GM19463 (cell line): ENCODE measurements at regions not wholly inside any gene's neighbourhood (a gene's known extent, or its start where the extent isn't known, plus 50 kb on each side); places are given as distances from the start of the nearest gene placed in this dataset.

ENCODE experiments used
- ATAC-seq: cut with Tn5 transposase; IDR thresholded peaks from one replicate; pipeline ENCODE4 v1.9.1; 2021; ENCODE audit warnings: mild to moderate bottlenecking, moderate library complexity; ENCODE audit not compliant: unreplicated experiment

DNA sequence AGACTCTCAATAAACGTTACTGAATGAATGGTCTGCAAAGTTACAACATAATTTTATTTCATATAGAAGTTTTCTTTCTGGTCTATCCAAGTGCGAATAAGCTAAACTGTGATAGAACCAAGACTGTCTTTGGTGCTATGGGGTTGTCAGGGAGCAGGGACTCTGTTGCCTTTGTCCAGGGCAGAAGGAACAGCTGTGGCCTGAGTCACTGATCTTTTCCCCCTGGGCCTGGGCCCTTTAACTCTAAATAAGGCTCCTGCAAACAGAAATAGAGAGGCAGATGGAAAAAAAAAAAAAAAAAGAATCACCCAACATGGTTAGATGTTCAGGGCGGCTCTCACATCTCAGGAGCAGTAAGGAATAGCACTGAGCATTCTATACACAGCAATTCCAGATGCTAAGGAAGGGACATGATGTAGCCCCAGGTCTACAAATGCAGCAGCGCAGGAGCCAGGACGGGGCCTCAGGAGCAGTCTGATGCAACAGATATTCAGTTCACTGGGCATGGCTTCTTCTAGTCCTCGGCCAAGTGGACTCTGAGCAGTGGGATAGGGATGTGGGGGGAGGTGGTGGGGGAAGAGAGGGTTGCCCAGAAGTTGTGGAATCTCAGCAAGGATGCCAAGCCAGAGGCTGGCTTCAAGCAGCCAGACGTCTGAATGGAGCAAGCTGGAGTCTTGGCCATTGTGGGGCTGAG, 247.1 kb upstream of the SIX2 start:
- ATAC-seq, result no peak

DNA sequence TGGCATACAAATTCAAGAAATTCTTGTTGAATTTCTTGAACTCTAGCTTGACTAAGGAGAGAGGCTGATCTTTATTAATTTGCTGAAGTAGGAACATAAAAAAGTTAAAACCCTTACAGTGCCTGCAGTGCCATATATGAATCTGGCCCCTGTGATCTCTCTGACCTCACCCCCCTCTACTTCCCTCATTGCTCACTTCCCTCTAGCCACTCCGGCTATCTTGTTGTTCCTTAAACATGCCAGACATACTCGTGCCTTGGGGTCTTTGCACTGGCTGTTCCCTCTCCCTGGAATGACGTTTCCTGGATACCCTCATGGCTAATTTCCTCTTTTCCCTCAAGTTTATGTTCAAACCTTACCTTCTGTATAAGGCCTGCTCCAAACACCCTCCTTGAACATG, 246.3 kb upstream of the SIX2 start:
- ATAC-seq, result no peak

DNA sequence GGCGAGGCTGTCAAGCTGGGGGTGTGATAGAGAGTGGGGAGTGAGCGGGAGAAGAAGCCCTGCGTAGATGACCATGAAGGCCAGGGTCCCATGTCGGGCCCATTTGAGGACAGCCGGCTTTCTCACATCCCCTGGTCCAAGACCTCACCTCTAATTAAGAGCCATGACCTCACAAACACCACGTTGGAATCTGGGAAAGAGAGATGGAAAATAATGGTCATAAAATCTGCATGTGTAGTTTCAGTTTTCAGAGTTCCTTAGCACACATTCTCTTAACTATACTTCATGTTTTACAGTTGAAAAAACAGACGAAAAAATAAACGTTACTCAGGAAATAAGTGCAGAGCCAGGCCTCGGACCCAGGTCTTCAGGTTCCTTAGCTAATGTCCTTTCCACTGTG, 244.8 kb upstream of the SIX2 start:
- ATAC-seq, result no peak

DNA sequence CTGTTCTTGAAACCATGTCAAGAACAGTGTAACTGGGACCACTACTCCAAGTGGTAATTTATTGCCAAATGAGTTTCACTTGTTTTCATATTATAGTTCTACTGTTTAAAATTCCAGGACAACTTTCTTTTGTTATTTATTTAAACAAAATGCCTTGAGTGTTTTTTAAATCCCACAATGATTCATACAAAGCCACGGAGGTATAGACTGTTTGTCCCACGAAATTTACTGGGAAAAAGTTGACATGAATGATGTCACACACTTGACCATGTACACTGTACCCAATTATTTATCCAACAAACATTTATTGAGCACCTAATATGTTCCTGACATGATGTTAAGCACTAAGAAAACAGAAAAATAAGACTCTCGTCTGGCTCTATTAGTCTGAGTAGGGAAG, 243.9 kb upstream of the SIX2 start:
- ATAC-seq, result no peak

DNA sequence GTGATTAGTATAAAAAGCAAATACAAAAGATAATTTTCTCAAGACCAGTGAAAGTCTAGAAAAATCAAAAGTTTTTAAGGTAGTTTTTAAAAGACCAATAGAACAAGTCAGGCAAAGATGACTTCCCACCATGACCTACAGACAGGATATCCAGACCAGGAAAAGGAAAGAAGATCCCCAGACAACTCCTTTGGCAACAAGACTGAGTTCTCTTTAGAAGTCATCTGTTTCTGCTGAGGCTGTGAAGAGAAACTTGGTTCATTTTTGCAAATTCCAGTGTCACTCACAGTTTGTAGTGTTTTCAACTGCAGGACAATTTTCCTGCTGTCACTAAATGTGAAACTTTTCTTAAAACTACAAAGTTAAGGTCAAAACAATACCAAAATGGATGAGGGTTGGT, 240.9 kb upstream of the SIX2 start:
- ATAC-seq, result no peak

DNA sequence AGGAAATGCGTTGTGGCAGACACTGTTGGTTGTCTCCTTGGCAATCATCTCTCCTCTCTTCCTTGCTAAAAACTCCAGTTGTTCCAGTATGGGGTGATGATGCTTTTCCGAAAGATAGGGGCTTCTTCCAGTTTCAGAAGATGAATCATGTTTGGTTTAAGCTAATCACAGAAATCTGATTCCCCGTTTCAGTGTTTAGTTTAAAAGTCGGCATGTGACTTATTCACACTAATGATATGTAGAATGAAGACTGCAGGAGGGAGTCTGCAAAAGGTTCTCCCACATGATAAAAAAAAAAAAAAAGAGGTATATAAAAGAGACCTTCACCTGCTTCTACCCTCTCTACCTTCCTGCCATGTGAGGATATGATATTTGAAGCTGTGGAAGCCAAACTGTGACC, 239.0 kb upstream of the SIX2 start:
- ATAC-seq, result no peak

DNA sequence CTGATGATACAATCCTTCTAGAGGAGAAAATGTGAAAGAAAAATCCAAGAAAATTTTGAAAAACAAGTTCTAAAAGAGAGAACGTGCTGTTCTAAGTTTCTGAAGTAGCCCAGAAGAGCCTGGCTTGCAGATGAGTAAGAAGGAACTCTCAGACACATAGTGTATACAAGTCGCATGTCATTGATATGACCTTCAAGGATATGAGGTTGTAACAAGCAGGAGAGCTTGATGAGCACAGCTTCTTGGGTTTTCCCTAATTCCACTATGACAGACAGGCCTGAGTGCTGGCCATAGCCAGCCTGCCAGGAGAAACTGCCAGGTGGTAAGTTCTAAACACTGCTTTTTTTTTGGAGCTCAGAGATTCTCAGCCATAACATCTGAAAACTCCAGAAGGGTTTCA, 235.7 kb upstream of the SIX2 start:
- no peak for ATAC-seq

DNA sequence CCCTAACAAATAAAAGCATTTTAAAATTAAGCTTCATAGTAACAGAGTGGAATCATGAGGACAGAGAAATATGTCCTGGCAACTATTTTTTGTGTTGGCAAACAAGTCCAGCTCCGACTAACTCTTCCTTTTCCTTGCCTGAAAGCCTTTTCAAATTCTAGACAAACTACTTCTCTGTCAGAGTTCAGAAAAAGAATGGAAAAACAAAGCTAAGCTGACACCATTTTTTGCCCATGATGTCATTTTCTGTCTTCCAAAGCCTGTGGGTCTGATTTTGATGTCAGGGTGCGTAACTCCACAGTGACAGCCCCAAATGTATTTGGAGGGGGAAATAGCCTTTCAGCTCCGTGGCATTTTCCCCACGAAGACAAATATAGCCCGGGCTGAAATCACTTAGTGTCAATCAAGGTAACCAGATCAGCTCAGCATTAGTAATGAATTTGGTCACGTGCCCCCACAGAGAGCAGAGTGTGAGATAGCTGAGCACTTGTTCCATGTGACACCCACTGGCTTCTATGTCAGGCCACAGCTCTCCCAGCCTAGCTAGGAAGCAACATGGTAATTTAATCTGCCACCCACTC, 233.0 kb upstream of the SIX2 start:
- no peak for ATAC-seq

DNA sequence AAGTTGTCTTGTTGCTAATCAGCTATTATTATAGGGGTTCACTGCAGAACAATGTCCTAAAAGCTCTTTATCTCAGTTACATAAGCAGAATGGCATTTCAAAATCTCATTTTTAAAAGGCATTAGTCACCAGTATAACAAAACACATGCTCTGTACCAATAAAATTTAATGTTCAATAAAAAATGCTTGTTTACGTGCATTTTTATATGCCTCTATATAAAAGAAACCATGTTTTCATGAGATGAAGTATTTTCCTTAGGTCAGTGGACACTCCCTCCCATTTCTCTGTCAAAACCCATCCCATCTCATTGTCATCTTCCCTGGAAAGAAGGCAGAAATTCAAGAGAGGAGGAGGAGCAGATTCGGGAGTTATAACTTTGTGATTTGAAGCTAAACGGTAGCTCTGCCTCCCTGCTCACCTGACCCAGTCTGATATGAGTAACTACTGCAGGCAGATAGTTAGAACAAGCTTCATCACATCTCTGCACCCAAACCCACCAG, 231.9 kb upstream of the SIX2 start:
- ATAC-seq, result no peak

DNA sequence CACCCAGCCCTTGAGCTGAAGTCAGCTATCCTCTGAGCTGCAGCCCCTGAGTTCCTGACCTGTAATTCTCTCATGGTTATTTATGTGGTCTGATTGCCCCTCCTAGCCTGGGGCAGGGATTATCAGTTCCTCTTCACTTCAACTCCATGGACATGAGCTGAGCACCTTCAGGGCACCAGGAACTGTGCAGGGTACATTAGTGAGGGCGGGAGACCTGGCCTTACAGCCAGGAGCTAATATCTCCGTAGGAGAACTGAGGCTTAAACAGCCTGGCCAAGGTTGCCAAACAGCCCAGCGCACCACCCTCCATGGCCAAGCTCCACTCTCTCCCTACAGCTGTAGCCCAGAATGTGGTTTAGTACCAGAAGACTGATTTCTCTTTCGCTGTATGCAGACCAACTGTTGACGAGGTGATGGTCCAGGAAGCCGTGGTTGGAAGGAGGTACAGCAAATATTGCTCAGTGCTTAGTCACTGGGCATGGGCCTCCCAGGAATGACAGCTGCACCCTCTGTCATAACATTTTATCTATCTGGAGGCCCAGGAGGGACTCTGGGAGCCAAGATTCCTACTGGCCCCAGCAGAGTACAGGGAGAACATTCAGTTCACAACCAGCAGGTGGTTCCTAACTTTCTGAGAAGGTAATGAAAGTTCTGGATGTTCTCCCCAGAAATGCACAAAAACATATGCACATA, 228.7 kb upstream of the SIX2 start:
- no peak for ATAC-seq

DNA sequence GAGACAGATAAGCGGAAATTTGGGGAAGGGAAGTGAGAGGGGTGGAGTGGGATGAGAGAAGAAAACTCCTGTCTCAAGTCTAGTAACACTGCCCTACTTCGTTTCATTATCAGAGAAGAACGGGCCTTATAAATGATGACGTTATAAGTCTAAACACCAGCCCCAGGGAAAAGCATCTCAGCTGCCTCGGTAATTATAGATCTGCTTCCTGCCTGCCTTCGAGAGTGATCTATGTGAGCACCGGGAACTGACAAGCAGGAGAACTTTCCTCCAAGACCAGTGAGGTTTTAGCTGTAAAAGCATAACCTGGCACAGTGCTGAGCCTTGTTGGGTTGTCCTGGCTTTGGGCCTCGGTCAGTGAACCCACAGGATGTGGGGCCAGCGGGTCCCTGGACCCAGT, 227.9 kb upstream of the SIX2 start:
- ATAC-seq, result no peak

DNA sequence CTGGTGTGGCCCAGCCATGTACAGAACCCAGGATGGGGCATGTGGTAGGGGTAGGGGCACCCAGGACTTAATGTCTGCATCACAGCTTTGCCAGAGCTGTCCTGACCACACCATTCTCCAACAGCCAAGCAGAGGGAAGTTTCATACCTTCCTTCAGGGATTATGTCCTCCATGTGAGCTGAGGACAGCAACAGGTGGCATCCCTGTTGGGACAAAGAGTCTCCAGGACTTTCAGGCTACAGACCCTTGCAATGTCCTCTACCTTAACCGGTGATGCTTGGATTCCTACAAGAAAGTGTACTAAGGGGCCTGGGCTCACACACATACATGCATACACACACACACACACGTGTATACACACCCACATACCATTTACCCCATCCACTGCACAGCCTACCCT, 227.0 kb upstream of the SIX2 start:
- ATAC-seq, result no peak

DNA sequence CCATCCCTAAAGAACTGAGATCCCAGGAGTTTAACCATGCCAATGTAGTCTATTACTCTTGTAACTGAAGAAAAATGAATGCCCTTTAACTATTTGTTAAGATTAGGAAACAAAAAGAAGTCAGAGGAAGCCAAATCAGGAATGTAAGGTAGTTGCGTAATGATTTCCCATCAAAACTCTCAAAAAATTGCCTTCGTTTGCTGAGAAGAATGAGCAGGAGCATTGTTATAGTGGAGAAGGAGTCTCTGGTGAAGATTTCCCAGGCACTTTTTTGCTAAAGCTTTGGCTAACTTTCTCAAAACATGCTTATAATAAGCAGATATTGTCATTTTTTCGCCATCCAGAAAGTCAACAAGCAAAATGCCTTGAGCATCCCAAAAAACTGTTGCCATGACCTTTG, 224.0 kb upstream of the SIX2 start:
- no peak for ATAC-seq

DNA sequence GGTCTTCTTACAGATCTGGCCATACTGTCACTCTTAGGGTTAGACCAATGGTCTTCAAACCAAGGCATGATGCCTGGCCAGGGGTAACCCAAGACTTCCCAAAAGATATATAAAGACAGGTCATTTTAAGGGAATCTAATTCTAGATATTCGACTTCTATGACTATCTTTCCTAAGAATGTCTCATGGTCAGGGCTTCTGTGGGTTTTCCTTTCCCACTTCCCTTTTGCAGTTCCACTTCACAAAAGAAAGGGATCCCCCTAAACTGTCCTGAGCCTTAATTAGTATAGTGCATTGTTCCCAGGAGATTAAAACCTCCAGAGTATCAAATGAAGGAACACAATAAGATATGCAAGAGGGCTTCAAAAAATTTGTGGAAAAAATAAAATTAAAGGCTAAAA, 223.6 kb upstream of the SIX2 start:
- no peak for ATAC-seq

DNA sequence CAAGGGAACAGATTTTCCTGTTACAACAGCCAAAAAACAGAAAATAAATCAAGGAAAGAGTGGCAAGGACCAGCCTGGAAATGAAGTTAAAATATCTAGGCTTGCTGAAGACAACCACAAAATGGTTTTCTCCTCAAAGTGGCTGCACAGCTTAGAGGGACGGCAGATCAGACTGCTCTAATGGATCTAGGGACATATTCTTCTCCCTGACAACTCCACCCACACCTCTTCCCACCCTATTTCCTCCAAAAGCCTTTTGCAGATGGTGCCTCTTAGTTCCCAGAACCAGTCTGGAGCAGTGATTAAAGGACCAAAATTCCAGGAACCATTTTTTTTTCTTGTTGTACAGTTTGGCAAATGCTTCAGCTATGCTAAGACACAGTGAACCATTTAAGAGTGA, 220.2 kb upstream of the SIX2 start:
- no peak for ATAC-seq

DNA sequence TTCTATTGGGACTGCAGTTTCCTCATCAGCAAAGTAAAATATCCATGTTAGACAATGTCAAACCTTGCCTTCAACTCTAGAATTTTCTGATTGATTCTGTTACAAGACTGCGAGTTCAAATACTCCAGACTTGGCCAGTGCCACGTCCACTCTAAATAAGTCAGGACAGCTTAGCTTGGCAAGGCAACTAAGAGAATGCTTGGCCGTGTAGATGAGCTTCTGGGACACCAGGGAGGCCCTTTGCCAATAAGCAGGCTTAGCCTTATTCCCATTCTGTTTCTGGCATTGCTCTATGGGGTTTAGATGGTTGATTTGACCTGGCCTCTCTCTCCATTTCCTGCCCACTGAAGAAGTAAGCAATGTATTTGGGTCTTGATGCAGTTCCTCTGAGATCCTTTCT, 218.1 kb upstream of the SIX2 start:
- no peak for ATAC-seq

DNA sequence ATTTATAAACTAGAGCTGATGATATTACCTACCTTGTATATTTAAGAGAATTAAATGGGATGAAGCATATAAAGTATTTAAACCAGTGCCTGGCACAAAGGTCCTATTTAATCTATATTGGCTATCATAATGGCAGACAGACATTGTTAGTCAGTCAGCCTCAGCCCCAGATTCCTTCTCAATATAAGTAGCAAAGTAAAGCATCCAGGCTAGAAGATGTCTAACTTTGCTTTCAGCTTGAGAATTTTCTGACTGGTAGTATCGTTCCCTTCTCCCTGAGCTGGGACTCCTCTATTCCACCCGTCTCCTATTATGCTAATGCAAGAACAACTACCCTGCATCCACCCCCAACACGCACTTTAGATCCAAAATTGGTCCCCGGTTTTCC, 215.7 kb upstream of the SIX2 start:
- no peak for ATAC-seq

DNA sequence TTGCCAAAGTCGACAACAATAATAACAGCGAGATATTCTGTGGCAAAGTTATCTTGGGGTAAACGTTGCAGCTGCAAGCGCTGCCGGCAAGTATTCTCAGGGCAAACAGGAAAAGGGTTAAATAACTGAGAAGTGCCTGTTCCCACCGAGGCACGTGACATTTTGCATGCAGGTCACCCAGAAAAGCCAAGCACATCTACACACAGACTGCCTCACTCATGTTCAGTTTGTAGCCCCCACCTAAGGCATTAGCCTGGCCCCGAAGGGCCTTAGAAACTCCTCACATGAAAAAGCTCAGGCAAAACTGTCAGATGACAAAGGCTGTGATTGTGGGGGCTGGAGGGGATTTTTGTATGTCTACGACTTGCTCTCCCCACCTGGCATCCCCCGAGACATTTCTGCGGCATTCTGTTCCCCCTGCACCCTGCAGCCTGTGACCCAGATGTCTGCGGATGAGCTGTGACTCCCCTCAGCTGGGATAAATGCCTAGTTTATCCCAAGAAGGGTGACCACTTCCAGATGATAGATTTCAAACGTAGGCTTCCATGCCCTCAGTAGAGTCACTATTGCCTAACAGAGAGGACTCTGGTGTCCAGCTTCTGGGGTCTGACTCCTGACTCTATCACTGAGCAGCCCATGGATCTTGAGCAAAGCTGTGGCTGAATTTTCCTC, 215.2 kb upstream of the SIX2 start:
- ATAC-seq, result no peak

DNA sequence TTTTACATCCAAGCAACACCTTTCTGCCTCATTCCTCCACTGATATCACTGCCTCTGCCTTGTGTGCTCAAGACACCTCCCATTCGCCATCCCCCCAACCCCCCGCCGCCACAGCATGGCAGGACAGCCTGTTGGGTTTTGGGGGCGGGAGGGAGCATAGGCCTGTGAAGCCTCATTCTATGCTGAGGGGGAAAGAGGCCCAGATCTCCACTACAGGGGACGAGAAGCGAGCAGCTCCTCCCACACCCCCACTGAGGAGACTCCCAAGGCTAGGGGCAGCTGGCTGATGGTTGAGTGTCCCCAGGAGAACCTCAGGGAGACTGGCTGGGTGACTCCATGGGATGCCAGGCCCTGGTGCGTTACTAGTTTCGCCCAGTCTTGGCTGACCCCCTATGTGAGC, 214.3 kb upstream of the SIX2 start:
- no peak for ATAC-seq

DNA sequence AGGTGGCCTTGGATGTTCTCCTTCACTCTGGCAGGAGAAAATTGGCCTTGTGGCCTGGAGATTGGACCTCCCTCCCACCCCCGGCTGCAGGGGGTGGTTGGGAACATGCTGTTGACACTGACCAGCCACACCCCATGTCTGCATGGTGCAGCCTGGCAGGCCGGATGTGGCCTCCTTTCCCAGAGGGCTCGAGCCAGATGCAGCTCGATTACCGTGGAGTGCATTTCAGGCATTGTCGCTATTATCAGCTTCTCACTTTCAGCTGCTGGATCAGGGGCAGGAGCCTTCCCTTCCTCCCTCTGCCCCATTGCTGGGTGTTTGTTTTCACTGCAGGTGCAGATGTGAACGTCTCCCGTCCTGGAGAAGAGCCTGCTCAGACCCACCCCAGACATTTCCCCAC, 211.0 kb upstream of the SIX2 start:
- ATAC-seq, result no peak

DNA sequence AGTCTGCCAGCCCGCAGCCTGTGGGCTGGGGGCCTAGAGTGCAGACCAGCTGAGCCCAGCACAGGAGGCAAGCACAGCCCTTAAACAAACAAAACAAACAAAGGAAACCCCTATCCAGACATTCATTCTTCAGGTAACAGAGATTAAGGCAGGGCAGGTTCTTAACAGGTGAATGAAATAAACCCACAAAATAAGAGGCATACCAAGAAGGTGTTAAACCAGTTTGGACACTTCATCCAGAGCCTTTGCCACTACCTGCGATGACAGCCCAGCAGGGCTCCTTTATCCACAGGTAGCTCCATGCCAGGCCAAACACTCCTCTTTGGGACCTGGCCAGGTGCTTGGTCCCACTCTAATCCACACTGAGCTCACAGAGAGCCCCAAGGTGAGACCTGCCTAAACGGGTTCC, 209.7 kb upstream of the SIX2 start:
- ATAC-seq, result no peak

DNA sequence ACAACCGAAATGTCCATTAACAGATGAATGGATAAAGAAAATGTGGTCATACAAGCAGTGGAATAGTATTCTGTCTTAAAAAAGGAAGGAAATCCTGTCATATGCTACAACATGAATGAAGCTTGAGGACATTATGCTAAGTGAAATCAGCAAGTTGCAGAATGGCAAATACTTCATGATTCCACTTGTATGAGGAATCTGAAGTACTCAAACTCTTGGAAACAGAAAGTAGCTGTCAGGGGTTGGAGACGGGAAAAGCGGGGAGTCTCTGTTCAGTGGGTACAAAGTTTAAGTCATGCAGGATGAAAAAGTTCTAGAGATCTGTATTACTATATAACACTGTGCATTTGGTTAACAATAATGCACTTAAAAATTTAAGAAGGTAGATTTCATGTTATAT, 209.0 kb upstream of the SIX2 start:
- no peak for ATAC-seq
